PC-3 (cell line): ENCODE measurements at regions not wholly inside any gene's neighbourhood (a gene's known extent, or its start where the extent isn't known, plus 50 kb on each side); places are given as distances from the start of the nearest gene placed in this dataset.

Source experiments
- ATAC-seq: fragments of 200-7000 bp; cut with Tn5 transposase; 2 replicates; pipeline ENCODE4 v1.9.1; 2020; ENCODE audit warnings: mild to moderate bottlenecking, moderate library complexity
- BruUV-seq: library from RNA; stranded (reverse); fragments of 400-500 nt; replicated peaks from 2 replicates; lab custom pipeline; 2021; lab: Mats Ljungman, UMichigan
- CTCF ChIA-PET: fragments of 300-600 bp; sonication (Branson Sonifier 250); formaldehyde crosslinking; loops from one replicate; lab custom pipeline; 2022; ENCODE audit warnings: antibody characterized with exemption; lab: Charles Lee
- POLR2A ChIA-PET: fragments of 300-600 bp; sonication (Branson Sonifier 250); formaldehyde crosslinking; loops from one replicate; lab custom pipeline; 2022; ENCODE audit warnings: antibody characterized with exemption; ENCODE audit not compliant: unreplicated experiment; lab: Charles Lee
- DNase-seq: peaks from one replicate; pipeline ENCODE4 v3.0.0-alpha.2; 2015
- H2AFZ ChIP-seq: fragments of 300-600 bp; sonication (generic); 2 replicates; pipeline ENCODE4 v1.6.0; 2016; ENCODE audit warnings: antibody characterized with exemption, low read length
- H3F3A ChIP-seq: fragments of 300-600 bp; sonication (generic); one replicate; pipeline ENCODE4 v1.6.0; 2017; ENCODE audit warnings: antibody characterized with exemption, low read length, control low read depth, mild to moderate bottlenecking; ENCODE audit not compliant: unreplicated experiment
- H3K27ac ChIP-seq: fragments of 300-600 bp; sonication (generic); 2 replicates; pipeline ENCODE4 v1.5.1; 2016; ENCODE audit warnings: mild to moderate bottlenecking, low read length
- H3K27me3 ChIP-seq: fragments of 300-600 bp; sonication (generic); 2 replicates; pipeline ENCODE4 v1.6.1; 2016; ENCODE audit warnings: low read length, mixed read lengths
- H3K36me3 ChIP-seq: fragments of 300-600 bp; sonication (generic); 2 replicates; pipeline ENCODE4 v1.6.1; 2016; ENCODE audit warnings: low read depth, mixed run types, low read length, mixed read lengths
- H3K4me1 ChIP-seq: fragments of 300-600 bp; sonication (generic); 2 replicates; pipeline ENCODE4 v1.5.1; 2016; ENCODE audit warnings: low read length; ENCODE audit not compliant: insufficient read depth
- H3K4me2 ChIP-seq: fragments of 300-600 bp; sonication (generic); 2 replicates; pipeline ENCODE4 v1.6.0; 2016; ENCODE audit warnings: low read length
- H3K4me3 ChIP-seq: fragments of 300-600 bp; sonication (generic); 2 replicates; pipeline ENCODE4 v1.5.1; 2016; ENCODE audit warnings: mild to moderate bottlenecking, low read length, mixed read lengths
- H3K79me2 ChIP-seq: fragments of 300-600 bp; sonication (generic); 2 replicates; pipeline ENCODE4 v1.6.1; 2017; ENCODE audit warnings: low read length, mixed read lengths
- H3K9ac ChIP-seq: fragments of 300-600 bp; sonication (generic); 2 replicates; pipeline ENCODE4 v1.6.0; 2016; ENCODE audit warnings: mild to moderate bottlenecking, low read length
- H3K9me2 ChIP-seq: fragments of 300-600 bp; sonication (generic); replicated peaks from 2 replicates; pipeline ENCODE4 v1.6.1; 2016; ENCODE audit warnings: mixed run types, low read length, mixed read lengths
- H3K9me3 ChIP-seq: fragments of 300-600 bp; sonication (generic); 2 replicates; pipeline ENCODE4 v1.6.1; 2016; ENCODE audit warnings: low read length, mixed read lengths
- H4K20me1 ChIP-seq: fragments of 300-600 bp; sonication (generic); 2 replicates; pipeline ENCODE4 v1.6.1; 2016; ENCODE audit warnings: low read length, mixed read lengths
- EZH2 ChIP-seq: fragments of 300-600 bp; sonication (generic); IDR thresholded peaks from one replicate; pipeline ENCODE4 v1.6.1; 2017; ENCODE audit warnings: antibody characterized with exemption, mild to moderate bottlenecking, low read length; ENCODE audit not compliant: unreplicated experiment
- EZH2phosphoT487 ChIP-seq: fragments of 300-600 bp; sonication (generic); IDR thresholded peaks from 2 replicates; pipeline ENCODE4 v1.6.1; 2018; ENCODE audit warnings: mild to moderate bottlenecking, antibody characterized with exemption, low read length, borderline replicate concordance
- intact Hi-C: fragments of 100-400 bp; cut with micrococcal nuclease; formaldehyde crosslinking; loops from 2 replicates; pipeline ENCODE4 v1.9.0; 2023
- TF ChIP-seq, protein P1 (sequence below): fragments of 300-600 bp; sonication (generic); conservative IDR thresholded peaks from 2 replicates; pipeline ENCODE4 v1.5.1; 2017; ENCODE audit warnings: antibody characterized with exemption, low read depth, mild to moderate bottlenecking, low read length

DNA sequence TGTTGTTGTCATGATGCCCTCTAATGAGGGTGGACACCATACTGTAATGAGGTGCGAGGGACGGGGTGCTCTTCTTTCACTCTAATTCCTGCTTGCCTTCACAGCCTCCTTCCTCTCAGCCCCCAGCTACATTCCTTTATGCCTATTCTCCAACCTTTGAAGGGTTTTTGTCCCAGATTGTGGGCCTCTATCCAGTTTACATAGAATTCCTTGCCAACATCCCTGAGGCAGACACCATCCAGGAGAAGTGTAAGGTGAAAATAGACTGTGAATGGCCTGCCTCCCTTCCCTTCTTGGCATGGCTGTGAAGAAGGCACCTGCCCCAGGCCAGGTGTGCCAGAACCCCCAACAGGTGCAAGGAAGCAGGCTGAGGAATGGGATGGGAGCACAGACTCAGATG lies 122.3 kb downstream of the CHST1 start:
- no peak for ATAC-seq
- TF ChIP-seq, protein P1, sequence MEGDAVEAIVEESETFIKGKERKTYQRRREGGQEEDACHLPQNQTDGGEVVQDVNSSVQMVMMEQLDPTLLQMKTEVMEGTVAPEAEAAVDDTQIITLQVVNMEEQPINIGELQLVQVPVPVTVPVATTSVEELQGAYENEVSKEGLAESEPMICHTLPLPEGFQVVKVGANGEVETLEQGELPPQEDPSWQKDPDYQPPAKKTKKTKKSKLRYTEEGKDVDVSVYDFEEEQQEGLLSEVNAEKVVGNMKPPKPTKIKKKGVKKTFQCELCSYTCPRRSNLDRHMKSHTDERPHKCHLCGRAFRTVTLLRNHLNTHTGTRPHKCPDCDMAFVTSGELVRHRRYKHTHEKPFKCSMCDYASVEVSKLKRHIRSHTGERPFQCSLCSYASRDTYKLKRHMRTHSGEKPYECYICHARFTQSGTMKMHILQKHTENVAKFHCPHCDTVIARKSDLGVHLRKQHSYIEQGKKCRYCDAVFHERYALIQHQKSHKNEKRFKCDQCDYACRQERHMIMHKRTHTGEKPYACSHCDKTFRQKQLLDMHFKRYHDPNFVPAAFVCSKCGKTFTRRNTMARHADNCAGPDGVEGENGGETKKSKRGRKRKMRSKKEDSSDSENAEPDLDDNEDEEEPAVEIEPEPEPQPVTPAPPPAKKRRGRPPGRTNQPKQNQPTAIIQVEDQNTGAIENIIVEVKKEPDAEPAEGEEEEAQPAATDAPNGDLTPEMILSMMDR = no peak
- TF ChIP-seq EZH2phosphoT487 (no peak), EZH2 (no peak)
- Histone ChIP-seq H3F3A (no peaks in the 10 kb centered on the region), H3K9me2 (no peaks in the 10 kb centered on the region), H3K4me3 (no peak overlapping the region), H3K4me2 (no peak overlapping the region), H3K27me3 (peaks cover 11% of the 10 kb centered on the region; the same call in 1 of the 2 replicates), H4K20me1 (no peaks in the 10 kb centered on the region), H3K27ac (no peak overlapping the region), H3K9me3 (no peaks in the 10 kb centered on the region), H3K4me1 (no peaks in the 10 kb centered on the region), H3K79me2 (no peaks in the 10 kb centered on the region), H3K9ac (no peak overlapping the region), H2AFZ (no peak overlapping the region), H3K36me3 (no peaks in the 10 kb centered on the region)
- ChIA-PET POLR2A (no interaction called here), CTCF (no interaction called here)
- intact Hi-C loops = no loop called here
- no TSS peak for BruUV-seq
- no peak for DNase-seq

DNA sequence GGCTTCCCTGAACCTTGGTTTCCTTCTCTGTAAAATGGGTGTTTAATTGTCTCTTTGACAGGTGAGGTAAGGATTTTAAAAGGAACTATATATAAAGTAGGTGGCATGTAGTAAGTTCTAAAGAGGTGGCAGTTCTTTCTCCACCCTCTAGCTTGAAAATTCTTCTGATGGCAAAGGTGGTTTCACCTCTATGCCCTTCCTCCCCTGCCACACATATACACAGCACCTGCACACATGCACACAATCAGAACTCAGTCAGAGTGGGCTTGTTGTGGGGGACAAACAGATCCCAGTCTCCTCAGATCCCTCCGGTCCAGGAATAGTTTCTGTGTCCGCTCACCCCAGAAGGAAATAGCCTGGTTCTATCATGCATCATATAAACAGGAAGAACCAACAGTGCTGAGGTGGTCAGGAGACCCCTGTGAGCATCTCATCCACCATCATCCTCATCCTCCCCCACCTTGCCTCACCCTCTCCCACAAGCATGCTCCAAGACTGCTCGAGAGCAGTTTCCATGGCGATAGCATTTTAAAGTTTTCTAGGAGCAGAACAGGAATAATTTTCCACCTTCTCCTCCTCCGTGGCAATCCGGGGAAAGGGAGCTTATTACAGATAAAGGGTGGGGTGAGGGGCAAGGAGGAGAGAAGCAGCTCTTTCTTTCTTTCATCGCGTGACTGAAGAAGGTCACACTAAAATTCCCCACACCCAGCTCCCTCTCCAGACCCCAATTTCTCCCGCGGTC lies 123.6 kb downstream of the CHST1 start:
- CTCF ChIA-PET = no interaction called here
- no peaks in the 10 kb centered on the region for H3K9me3 ChIP-seq
- BruUV-seq = no TSS peak
- H3K9me2 ChIP-seq = no peaks in the 10 kb centered on the region
- no peak overlapping the region for H3K9ac ChIP-seq
- no peak overlapping the region for H3K4me2 ChIP-seq
- POLR2A ChIA-PET = no interaction called here
- ATAC-seq = no peak
- H2AFZ ChIP-seq = no peak overlapping the region
- H3K4me3 ChIP-seq = no peak overlapping the region
- no peaks in the 10 kb centered on the region for H3K79me2 ChIP-seq
- no peaks in the 10 kb centered on the region for H3F3A ChIP-seq
- intact Hi-C loops = no loop called here
- H4K20me1 ChIP-seq = no peaks in the 10 kb centered on the region
- H3K27me3 ChIP-seq = peaks cover 11% of the 10 kb centered on the region; the same call in 1 of the 2 replicates
- H3K36me3 ChIP-seq = no peaks in the 10 kb centered on the region
- no peak overlapping the region for H3K27ac ChIP-seq
- no peaks in the 10 kb centered on the region for H3K4me1 ChIP-seq
- TF ChIP-seq EZH2 = no peak
- no peak for DNase-seq

DNA sequence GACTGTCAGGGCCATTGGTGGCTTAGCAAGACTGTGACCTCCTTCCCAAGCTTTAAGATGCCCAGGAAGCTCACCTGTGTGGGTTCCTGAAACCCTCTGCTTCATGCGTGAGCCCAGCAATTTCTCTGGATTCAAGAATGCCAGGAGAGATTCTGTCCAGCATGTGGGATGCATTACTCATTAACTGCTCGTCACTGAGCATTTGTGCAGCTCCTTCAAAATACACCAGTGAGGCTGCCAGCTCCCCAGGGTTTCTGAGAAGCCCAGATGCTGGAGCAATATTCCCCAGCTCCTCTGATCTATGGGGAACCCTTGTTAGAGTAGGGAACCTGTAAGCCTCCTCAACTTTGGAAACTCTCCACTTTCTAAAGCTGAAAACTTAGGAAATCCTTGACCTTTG lies 126.5 kb downstream of the CHST1 start:
- no peaks in the 10 kb centered on the region for H4K20me1 ChIP-seq
- ChIA-PET CTCF (no interaction called here), POLR2A (no interaction called here)
- ATAC-seq (no peak), DNase-seq (no peak)
- H3K9me2 ChIP-seq = no peaks in the 10 kb centered on the region
- no peaks in the 10 kb centered on the region for H3K36me3 ChIP-seq
- H3K4me2 ChIP-seq = no peak overlapping the region
- H2AFZ ChIP-seq = no peak overlapping the region
- TF ChIP-seq EZH2phosphoT487 = no peak
- no peak for TF ChIP-seq EZH2
- TF ChIP-seq, protein P1 = no peak
- H3K9me3 ChIP-seq = no peaks in the 10 kb centered on the region
- H3K4me3 ChIP-seq = no peak overlapping the region
- peaks cover 11% of the 10 kb centered on the region; the same call in 1 of the 2 replicates for H3K27me3 ChIP-seq
- H3K79me2 ChIP-seq = no peaks in the 10 kb centered on the region
- BruUV-seq = no TSS peak
- intact Hi-C loops = no loop called here
- H3K4me1 ChIP-seq = no peaks in the 10 kb centered on the region
- H3K9ac ChIP-seq = no peak overlapping the region
- no peaks in the 10 kb centered on the region for H3F3A ChIP-seq
- H3K27ac ChIP-seq = no peak overlapping the region
